ENCODE measurements at regions not wholly inside any gene's neighbourhood (a gene's known extent, or its start where the extent isn't known, plus 50 kb on each side); places are given as distances from the start of the nearest gene placed in this dataset.

GRCh38 chr11:131206671-131207070, 163.7 kb upstream of the NTM start:
- intact Hi-C loops (cut with DNase I), result no loop called here
- no peak for DNase-seq (ENCODE audit: low spot score)

GRCh38 chr11:131207901-131208300, 162.5 kb upstream of the NTM start:
- DNase-seq (ENCODE audit: low spot score), result no peak
- intact Hi-C loops (cut with DNase I), result no loop called here

GRCh38 chr11:131217313-131218310, 152.8 kb upstream of the NTM start:
- DNase-seq (ENCODE audit: low spot score), result no peak
- intact Hi-C loops (cut with DNase I), result no loop called here

DNA sequence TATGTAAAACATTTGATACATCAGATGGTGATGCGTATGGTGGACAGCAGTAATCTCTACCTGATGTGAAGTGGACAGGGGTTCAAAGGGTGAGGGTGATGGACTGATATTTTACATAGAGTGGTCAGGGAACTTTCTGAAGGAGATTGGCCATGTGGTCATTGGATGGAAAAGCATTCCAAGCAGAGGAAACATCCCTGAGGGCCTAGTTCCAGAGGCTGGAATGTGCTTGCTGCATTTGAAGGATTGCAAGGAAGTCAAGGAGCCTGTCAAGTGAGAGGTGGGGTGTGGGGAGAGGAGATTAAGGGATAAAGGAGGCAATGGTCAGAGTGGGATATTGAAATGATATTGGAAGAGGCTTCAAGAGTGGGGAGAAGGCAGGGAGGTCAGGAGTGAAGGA, 151.9 kb upstream of the NTM start:
- intact Hi-C loops (cut with DNase I), result no loop called here
- no peak for DNase-seq (ENCODE audit: low spot score)

GRCh38 chr11:131219646-131220045, 150.8 kb upstream of the NTM start:
- intact Hi-C loops (cut with DNase I), result no loop called here
- DNase-seq (ENCODE audit: low spot score), result no peak

DNA sequence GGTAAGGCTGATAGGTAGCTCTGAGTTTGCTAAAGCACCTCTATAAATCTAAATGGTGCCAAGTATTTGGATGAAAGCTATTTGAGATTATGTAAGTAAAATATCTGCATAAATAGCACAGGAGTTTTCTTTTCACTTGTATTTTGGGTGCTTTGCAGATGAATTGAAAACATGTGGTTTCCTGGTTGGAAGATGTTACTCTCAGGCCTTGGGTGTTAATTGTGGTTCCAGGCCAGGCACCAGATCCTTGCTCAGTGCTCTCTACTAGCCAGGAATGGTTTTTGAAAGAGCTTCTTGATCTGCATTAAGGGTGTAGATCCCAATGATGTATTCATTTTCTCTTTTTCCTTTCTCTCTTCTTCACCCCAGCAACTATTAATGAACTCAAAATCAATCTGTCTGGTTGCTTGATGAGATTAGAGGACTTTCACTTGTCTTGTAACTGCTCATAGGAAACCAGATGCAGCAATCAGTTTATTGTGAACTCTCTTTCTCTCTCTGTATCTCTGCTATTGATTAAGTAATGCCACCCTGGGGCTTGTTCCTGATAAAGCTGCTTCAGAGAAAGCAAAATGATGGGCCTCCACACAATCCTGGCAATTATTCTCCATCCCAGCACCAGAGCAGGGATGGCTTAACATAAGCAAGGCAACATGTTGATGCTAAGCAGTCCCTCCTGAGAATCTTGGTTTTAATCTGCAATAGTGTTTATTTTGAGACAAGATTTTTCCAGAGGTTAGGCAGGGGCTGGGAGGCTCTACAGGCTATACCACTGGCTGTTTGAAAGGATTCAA, 147.0 kb upstream of the NTM start:
- intact Hi-C loops (cut with DNase I), result no loop called here
- no peak for DNase-seq (ENCODE audit: low spot score)

DNA sequence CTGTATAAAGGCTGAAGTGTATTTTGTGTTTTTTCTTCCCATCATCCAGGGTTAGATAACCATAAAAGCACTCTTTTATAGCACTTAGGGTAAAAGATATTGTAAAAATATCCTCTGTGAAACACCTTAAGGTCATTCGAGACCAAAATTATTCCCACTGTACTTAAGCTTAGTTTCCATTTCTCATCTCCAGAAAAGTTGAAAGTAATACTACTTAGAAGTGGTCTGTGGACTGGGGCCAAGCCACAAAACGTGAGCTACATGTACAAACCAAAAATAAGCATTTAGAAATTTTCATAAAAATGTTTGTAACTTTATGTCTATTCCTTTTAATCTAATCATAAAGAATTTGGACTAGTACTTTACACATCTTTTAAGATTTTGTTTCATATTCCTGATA, 142.0 kb upstream of the NTM start:
- DNase-seq (ENCODE audit: low spot score), result no peak
- intact Hi-C loops (cut with DNase I), result no loop called here

DNA sequence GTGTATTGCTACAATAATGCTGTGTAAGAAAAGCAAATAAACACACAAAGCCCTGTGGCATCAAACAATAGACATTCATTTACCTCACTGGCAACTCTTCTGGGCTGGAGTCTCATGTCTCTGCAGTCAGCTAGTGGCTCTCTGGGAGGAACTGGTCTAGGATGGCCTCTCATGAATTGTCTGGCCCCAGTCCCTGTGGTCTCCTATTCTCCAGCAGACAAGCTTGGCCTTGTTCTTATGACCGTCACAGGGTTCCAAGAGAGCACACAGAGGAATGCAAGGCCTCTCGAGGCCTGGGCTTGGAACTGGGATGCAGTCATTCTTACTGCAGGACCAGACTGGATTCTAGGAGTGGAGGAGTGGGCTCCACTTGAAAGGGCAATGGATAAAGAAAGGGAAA, 141.2 kb upstream of the NTM start:
- intact Hi-C loops (cut with DNase I), result no loop called here
- no peak for DNase-seq (ENCODE audit: low spot score)

DNA sequence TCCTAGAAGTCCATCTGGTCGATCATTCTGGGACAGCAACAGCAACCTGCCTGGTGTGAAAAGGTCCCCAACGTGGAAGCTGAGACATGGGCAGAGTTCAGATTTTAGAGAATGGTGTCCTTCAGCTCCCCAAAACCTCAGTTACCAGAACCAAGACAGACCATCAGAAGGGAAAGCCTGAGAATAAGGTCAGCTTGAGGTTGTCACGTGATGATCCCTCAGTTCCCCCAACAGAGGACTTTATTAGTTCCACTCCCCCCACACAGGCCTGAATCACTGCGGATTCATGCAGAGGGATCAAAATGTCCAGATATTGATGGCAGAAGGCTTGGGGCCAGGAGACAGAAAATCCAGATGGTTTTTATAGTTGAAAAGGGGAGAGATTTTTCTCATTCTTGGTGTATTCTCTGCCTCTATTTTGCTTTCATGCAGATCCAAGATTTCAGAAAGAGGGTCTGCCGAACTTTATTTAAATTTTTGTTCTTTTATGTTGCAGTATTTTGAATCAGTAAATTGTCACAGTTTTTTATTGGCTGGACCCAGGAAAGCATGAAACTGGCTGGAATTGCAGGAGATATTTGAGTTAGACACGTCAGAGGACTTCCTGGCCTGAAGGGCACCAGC, 139.0 kb upstream of the NTM start:
- intact Hi-C loops (cut with DNase I), result no loop called here
- no peak for DNase-seq (ENCODE audit: low spot score)

DNA sequence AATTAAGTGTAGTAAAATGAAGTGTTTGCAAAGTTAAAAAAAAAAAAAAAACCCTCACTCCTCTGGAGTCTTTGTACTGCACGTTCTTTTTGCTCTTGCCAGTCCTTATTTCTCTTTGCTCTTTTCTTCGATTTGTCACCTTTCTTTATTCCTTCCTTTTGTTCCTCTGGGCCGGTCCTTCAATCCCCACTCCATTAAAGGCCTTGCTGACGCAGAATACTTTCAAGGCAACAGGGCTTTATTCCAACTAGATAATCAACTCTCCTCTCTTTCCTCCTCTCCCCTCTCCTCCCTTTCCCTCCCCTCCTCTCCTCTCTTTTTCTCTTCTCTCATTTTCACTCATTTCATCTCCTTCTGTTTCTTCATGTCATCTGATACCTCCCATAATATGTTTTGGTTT, 138.2 kb upstream of the NTM start:
- intact Hi-C loops (cut with DNase I), result no loop called here
- DNase-seq (ENCODE audit: low spot score), result no peak

DNA sequence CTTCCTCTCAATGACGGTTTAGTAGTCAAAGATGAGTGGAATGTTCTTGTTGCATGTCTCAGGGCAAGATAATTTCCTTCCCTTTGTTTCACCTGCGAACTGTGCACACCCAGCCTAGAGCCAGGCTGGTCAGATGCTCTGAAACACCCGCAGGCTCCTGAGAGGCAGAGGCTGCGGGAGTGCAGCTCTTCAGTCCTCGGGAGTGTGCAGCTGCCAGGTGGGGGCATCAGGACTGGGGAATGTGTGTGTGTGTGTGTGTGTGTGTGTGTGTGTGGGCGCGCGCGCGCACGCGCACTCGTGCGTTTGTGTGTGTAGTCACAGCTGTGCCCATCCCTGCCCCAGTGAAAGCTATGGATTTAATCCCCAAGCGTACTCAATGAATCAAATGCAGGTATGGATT, 136.2 kb upstream of the NTM start:
- intact Hi-C loops (cut with DNase I), result no loop called here

GRCh38 chr11:131235328-131236298, 134.8 kb upstream of the NTM start:
- DNase-seq (ENCODE audit: low spot score), result no peak
- intact Hi-C loops (cut with DNase I), result no loop called here

More for the DNA sequence above, 136.2 kb upstream of the NTM start:
- no peak for DNase-seq (ENCODE audit: low spot score)

DNA sequence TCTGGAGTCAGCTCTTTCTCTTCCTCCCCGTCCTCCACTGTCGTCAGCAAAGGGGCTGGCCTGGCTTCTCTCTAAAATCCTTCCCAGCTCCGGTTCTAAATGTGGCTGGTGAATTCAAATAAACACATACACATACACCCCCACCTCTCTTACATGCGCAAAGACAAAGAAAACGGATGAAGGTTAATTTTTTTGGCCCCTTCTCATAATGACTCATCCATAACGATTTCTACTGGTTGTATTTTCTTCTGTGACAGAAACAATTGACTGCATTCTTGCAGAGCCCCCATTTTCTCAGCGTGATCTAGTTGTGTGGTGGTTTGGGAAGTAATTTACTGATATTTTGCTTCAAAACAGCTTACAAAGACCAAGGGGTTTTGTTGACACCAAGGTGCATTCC, 130.0 kb upstream of the NTM start:
- no peak for DNase-seq (ENCODE audit: low spot score)
- intact Hi-C loops (cut with DNase I), result no loop called here

DNA sequence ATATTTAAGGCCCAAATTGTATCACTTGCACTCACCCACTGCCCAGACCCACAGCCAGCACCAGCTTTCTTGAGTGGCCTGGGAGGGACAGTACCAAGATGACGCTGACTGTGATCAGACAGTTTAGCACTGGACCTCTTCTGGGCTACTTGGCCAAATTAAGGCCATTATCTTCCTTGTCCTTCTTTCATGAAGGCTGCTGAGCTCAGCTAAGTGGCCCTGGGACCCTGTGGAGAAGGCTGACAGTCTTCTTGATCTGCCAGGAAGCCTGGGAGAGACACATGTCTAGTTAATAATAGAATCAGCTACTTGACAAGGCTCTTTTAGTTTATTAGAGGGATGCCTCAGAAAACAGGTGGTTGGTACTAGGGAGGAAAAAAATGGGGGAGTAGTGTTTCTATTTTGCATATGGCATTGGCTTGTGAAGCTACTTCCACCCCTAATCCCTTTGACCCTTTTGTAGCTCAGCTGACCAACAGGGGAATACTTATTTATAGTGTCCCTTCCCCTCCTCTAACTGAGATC, 127.9 kb upstream of the NTM start:
- intact Hi-C loops (cut with DNase I), result no loop called here
- DNase-seq (ENCODE audit: low spot score), result no peak

DNA sequence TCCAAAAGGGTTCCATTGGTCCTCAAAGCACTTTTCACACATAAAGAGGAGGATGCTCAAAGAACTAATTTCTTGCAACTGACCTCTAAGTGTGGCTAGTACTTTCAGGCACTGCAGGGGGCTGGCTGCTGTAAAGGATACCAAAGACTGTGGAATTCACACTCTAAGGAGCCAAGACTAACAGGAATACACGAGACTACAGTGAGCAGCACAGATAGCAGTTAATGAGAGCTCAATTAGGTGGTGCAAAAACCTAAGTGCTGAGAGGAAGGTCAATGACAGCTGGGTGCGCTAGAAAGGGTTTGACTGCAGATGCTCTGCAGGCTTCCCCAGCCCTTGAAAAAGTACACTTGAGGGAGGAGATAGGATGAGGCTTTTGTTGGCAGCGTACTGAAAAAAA, 124.3 kb upstream of the NTM start:
- intact Hi-C loops (cut with DNase I), result no loop called here
- DNase-seq (ENCODE audit: low spot score), result no peak

DNA sequence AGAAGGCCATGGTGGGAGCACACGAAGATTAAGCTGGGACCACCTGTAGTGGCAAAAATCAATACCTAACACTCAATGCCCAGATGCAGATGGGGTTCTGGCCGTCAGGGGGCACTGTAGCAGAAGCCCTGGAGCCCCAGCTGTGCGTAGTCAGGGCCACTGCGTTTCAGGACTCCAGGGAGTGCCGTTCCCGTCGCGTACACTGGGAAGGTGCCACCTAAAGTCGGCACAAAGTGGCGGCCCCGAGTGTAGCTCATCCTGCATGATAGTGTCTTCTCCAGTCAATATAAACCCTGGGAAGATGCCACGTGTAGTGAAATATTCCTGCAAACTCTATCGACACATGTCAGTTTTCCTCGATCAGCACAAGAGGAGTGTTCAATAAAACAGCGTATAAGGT, 123.8 kb upstream of the NTM start:
- DNase-seq (ENCODE audit: low spot score), result no peak
- intact Hi-C loops (cut with DNase I), result no loop called here

GRCh38 chr11:131248588-131248987, 121.8 kb upstream of the NTM start:
- no peak for DNase-seq (ENCODE audit: low spot score)
- intact Hi-C loops (cut with DNase I), result no loop called here

- intact Hi-C loops (cut with DNase I), result no loop called here
Observed at GRCh38 chr11:131253142-131253655, 117.2 kb upstream of the NTM start.

More at GRCh38 chr11:131253142-131253655, 117.2 kb upstream of the NTM start:
- no peak for DNase-seq (ENCODE audit: low spot score)
